Stimulated activated naive CD8-positive, alpha-beta T cell treated with anti-CD3 and anti-CD28 coated beads, Interleukin-15, Interleukin-2, amounts not matched to agents 100 U/mL and 50 U/mL, for 24 hours (primary cell): ENCODE measurements at regions not wholly inside any gene's neighbourhood (a gene's known extent, or its start where the extent isn't known, plus 50 kb on each side); places are given as distances from the start of the nearest gene placed in this dataset.

ENCODE experiments used
- ATAC-seq: fragments of 150-1000 bp; cut with Tn5 transposase; one replicate; pipeline ENCODE4 v1.10.0; 2021
- DNase-seq: peaks from one replicate; pipeline ENCODE4 v3.0.0; 2021

DNA sequence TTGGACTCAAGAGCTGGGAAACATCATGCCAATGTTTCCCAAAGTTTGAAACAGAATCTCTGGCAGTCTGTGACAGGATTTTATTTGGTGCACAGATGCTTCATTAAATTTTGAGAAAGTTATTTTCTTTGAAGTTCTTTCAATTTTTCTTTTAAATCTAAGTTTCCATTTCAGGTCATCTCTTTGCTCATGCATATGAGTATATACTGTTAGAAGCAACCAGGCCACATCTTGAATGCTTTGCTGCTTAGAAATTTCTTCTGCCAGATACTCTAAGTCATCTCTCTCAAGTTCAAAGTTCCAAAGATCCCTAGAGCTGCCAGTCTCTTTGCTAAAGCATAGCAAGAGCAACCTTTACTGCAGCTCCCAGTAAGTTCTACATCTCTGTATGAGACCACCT is 59.1 kb upstream of the CCDC28A start:
- DNase-seq (no peak), ATAC-seq (no peak)

DNA sequence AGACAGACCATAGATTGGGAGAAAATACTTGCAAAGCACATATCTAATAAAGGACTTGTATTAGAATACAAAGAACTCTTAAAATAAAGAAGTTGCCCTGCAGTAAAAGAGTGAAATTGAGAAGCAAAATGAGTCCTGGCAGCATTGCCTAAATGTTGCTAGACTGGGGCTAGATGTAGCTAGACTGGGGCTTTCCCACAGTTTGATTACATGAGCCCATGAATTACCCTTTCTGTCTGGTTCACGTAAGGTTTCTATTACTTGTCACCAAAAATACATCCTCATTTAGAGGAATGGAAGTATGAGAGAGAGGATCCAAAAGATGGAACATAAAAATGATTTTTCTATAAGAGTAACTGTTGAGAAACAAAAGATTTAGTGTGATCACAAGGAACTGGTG is 57.6 kb upstream of the CCDC28A start:
- DNase-seq (no peak), ATAC-seq (no peak)

DNA sequence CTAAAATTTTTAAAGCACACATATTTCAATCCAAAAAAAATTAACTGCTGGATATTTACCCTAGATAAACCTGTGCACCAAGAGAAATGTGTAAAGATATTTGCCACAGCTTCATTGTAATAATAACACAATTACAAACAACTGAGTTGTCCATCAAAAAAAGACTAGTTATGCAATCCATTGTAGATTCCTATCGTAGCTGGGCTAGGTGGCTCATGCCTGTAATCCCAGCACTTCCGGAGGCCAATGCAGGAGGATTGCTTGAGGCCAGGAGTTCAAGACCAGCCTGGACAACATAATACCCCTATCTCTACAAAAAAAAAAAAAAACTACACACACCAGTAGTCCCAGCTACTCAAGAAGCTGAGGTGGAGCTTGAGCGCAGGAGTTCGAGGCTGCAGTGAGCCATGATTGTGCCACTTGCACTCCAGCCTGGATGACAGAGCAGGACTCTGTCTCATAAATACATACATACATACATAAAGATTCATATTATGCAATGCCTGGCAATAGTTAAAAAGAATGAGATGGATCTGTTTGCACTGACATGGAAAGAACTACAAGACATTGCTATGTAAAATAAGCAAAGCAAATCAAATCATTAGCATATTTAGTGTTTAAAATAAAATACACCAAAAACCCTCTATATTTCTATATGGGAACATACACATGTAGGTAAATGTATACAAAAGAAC is 56.5 kb upstream of the CCDC28A start:
- DNase-seq (no peak), ATAC-seq (no peak)

DNA sequence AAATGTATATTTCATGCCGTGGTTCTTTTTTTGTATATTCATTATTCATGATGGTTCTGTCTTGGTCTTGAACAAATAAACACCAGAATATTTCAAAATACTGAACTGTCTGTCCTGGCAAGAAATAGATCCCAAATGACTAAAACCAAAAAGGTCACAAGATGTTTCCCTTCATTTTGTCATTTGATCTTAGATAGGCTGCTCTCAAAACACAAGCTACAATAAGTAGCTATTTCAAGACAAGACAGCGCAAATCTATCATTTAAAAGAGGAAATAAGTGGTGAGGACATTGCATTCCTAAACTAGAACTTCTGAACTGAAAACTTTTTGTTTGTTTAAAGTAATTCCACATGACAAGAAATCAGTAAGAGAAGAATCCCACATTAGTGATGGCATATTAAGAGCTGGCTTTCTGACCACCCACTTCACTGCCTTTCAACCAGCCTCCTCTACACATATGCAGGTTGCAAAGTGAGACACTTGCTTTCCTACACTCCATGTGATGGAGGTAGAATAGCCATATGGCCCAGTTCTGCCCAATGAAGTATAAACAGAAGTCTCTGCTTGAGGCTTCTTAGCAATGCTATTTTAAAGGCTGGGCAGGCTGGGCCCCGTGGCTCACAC is 54.4 kb upstream of the CCDC28A start:
- ATAC-seq (no peak), DNase-seq (no peak)

DNA sequence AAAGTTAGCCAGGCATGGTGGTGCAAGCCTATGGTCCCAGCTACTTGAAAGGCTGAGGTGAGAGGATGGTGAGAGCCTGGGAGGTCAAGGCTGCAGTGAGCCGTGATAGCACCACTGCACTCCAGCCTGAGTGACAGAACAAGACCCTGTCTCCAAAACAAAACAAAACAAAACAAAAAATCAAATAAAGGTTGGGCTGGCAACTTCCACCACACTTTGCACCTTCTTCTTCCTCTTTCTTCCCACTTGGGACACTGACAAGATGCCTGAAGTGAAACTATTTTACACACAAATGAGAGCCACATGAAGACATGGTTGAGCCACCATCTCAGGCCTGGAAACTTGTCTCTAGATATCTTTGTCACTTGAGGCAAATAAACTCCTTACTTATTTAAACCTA is 53.8 kb upstream of the CCDC28A start:
- no peak for DNase-seq
- no peak for ATAC-seq

DNA sequence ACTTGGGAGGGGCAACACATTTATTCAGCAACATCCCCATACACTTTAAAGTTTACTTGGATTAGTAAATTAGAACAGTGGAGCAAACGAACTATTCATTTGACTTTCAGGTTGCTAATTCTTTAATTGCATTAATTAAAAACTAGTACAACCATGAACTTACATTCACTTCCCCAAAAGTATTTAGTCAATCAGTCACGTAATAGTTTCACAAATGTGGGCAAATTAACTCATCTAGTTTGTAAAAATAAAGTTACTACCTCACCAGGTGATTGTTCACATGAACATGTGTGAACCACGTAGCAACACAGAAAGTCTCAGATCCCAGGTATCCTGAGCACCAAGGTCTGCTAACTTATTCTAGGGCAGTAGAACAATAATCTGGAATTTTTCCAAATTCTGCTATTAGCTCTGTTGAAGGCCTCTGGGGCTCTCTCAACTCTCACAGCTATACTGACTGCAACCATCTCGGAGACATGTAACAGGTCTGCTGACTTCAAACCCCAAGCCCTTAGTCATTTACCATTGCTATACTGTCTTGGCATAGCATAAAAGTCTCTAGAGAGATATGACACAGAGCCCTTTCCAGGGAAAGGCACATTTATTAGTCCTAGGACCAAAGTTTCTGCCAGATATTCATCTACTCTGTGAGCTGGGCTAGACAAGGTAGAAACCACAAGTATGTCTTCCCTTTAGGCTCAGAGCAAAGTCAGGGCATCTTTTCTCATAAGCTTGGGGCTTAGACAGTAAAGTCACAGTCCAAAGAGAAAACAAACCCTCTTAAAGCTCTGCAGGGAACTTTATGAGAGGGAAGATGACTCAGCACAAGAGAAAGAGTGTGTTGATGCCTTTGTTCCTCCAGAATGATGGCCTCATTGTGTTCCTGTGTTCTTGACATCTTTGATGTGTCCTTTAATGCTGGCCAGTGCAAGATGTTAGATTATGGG is 50.9 kb upstream of the CCDC28A start:
- ATAC-seq = peak; percentile 19
- no peak for DNase-seq
